ENCODE measurements at regions not wholly inside any gene's neighbourhood (a gene's known extent, or its start where the extent isn't known, plus 50 kb on each side); places are given as distances from the start of the nearest gene placed in this dataset.

- no peaks in the 10 kb centered on the region for H3K36me3 ChIP-seq (ENCODE audit: control insufficient read depth in 1 of 2, insufficient read depth in 2 of 2, low read length in 2 of 2)
- H3K4me1 ChIP-seq (ENCODE audit: control insufficient read depth in 1 of 2, insufficient read depth in 2 of 2, low read length in 2 of 2), result no peaks in the 10 kb centered on the region
- no peak overlapping the region for H3K27ac ChIP-seq (ENCODE audit: low read length)
- H3K27me3 ChIP-seq (ENCODE audit: low read depth, low read length), result no peaks in the 10 kb centered on the region
- H3K4me3 ChIP-seq (ENCODE audit: low read depth in 1 of 2, low read length in 2 of 2), result no peak overlapping the region
- peaks cover 0 to 5% of the 10 kb centered on the region in 2 donors for H3K9me3 ChIP-seq (ENCODE audit: control insufficient read depth in 1 of 2, low read length in 2 of 2)
These were observed 633.4 kb upstream of the CXADR start for GRCh38 chr21:16879479-16879878.

- no peaks in the 10 kb centered on the region for H3K27me3 ChIP-seq (ENCODE audit: low read depth, low read length)
- H3K4me1 ChIP-seq (ENCODE audit: control insufficient read depth in 1 of 2, insufficient read depth in 2 of 2, low read length in 2 of 2), result no peaks in the 10 kb centered on the region
- no peak overlapping the region for H3K27ac ChIP-seq (ENCODE audit: low read length)
- no peak overlapping the region for H3K4me3 ChIP-seq (ENCODE audit: low read depth in 1 of 2, low read length in 2 of 2)
- no peaks in the 10 kb centered on the region for H3K9me3 ChIP-seq (ENCODE audit: control insufficient read depth in 1 of 2, low read length in 2 of 2)
- no peaks in the 10 kb centered on the region for H3K36me3 ChIP-seq (ENCODE audit: control insufficient read depth in 1 of 2, insufficient read depth in 2 of 2, low read length in 2 of 2)
These were observed 621.0 kb upstream of the CXADR start for GRCh38 chr21:16891821-16892220.

- Histone ChIP-seq H3K9me3 (ENCODE audit: control insufficient read depth in 1 of 2, low read length in 2 of 2) (no peaks in the 10 kb centered on the region), H3K27ac (ENCODE audit: low read length) (no peak overlapping the region), H3K4me1 (ENCODE audit: control insufficient read depth in 1 of 2, insufficient read depth in 2 of 2, low read length in 2 of 2) (no peaks in the 10 kb centered on the region), H3K4me3 (ENCODE audit: low read depth in 1 of 2, low read length in 2 of 2) (no peak overlapping the region), H3K36me3 (ENCODE audit: control insufficient read depth in 1 of 2, insufficient read depth in 2 of 2, low read length in 2 of 2) (no peaks in the 10 kb centered on the region), H3K27me3 (ENCODE audit: low read depth, low read length) (no peaks in the 10 kb centered on the region)
These were observed 612.2 kb upstream of the CXADR start for GRCh38 chr21:16900685-16901084.

GRCh38 chr21:16908077-16908476 lies 604.8 kb upstream of the CXADR start:
- H3K4me3 ChIP-seq (ENCODE audit: low read depth in 1 of 2, low read length in 2 of 2), result no peak overlapping the region
- H3K9me3 ChIP-seq (ENCODE audit: control insufficient read depth in 1 of 2, low read length in 2 of 2), result no peaks in the 10 kb centered on the region
- H3K36me3 ChIP-seq (ENCODE audit: control insufficient read depth in 1 of 2, insufficient read depth in 2 of 2, low read length in 2 of 2), result no peaks in the 10 kb centered on the region
- H3K27ac ChIP-seq (ENCODE audit: low read length), result no peak overlapping the region
- no peaks in the 10 kb centered on the region for H3K27me3 ChIP-seq (ENCODE audit: low read depth, low read length)
- no peaks in the 10 kb centered on the region for H3K4me1 ChIP-seq (ENCODE audit: control insufficient read depth in 1 of 2, insufficient read depth in 2 of 2, low read length in 2 of 2)

- Histone ChIP-seq H3K36me3 (ENCODE audit: control insufficient read depth in 1 of 2, insufficient read depth in 2 of 2, low read length in 2 of 2) (no peaks in the 10 kb centered on the region), H3K27me3 (ENCODE audit: low read depth, low read length) (no peaks in the 10 kb centered on the region), H3K27ac (ENCODE audit: low read length) (no peak overlapping the region), H3K4me1 (ENCODE audit: control insufficient read depth in 1 of 2, insufficient read depth in 2 of 2, low read length in 2 of 2) (no peaks in the 10 kb centered on the region), H3K9me3 (ENCODE audit: control insufficient read depth in 1 of 2, low read length in 2 of 2) (no peaks in the 10 kb centered on the region), H3K4me3 (ENCODE audit: low read depth in 1 of 2, low read length in 2 of 2) (no peak overlapping the region)
These were observed 602.2 kb upstream of the CXADR start for GRCh38 chr21:16910435-16911165.

GRCh38 chr21:16911166-16911607 lies 601.7 kb upstream of the CXADR start:
- Histone ChIP-seq H3K36me3 (ENCODE audit: control insufficient read depth in 1 of 2, insufficient read depth in 2 of 2, low read length in 2 of 2) (no peaks in the 10 kb centered on the region), H3K4me3 (ENCODE audit: low read depth in 1 of 2, low read length in 2 of 2) (no peak overlapping the region), H3K9me3 (ENCODE audit: control insufficient read depth in 1 of 2, low read length in 2 of 2) (no peaks in the 10 kb centered on the region), H3K27ac (ENCODE audit: low read length) (no peak overlapping the region), H3K27me3 (ENCODE audit: low read depth, low read length) (no peaks in the 10 kb centered on the region), H3K4me1 (ENCODE audit: control insufficient read depth in 1 of 2, insufficient read depth in 2 of 2, low read length in 2 of 2) (no peaks in the 10 kb centered on the region)

GRCh38 chr21:16912075-16912474 lies 600.8 kb upstream of the CXADR start:
- Histone ChIP-seq H3K4me1 (ENCODE audit: control insufficient read depth in 1 of 2, insufficient read depth in 2 of 2, low read length in 2 of 2) (no peaks in the 10 kb centered on the region), H3K4me3 (ENCODE audit: low read depth in 1 of 2, low read length in 2 of 2) (no peak overlapping the region), H3K27me3 (ENCODE audit: low read depth, low read length) (no peaks in the 10 kb centered on the region), H3K27ac (ENCODE audit: low read length) (no peak overlapping the region), H3K9me3 (ENCODE audit: control insufficient read depth in 1 of 2, low read length in 2 of 2) (no peaks in the 10 kb centered on the region), H3K36me3 (ENCODE audit: control insufficient read depth in 1 of 2, insufficient read depth in 2 of 2, low read length in 2 of 2) (no peaks in the 10 kb centered on the region)

GRCh38 chr21:16913010-16913409 lies 599.8 kb upstream of the CXADR start:
- Histone ChIP-seq H3K36me3 (ENCODE audit: control insufficient read depth in 1 of 2, insufficient read depth in 2 of 2, low read length in 2 of 2) (no peaks in the 10 kb centered on the region), H3K4me1 (ENCODE audit: control insufficient read depth in 1 of 2, insufficient read depth in 2 of 2, low read length in 2 of 2) (no peaks in the 10 kb centered on the region), H3K27me3 (ENCODE audit: low read depth, low read length) (no peaks in the 10 kb centered on the region), H3K9me3 (ENCODE audit: control insufficient read depth in 1 of 2, low read length in 2 of 2) (no peaks in the 10 kb centered on the region), H3K27ac (ENCODE audit: low read length) (no peak overlapping the region), H3K4me3 (ENCODE audit: low read depth in 1 of 2, low read length in 2 of 2) (no peak overlapping the region)

- Histone ChIP-seq H3K9me3 (ENCODE audit: control insufficient read depth in 1 of 2, low read length in 2 of 2) (no peaks in the 10 kb centered on the region), H3K4me3 (ENCODE audit: low read depth in 1 of 2, low read length in 2 of 2) (no peak overlapping the region), H3K36me3 (ENCODE audit: control insufficient read depth in 1 of 2, insufficient read depth in 2 of 2, low read length in 2 of 2) (no peaks in the 10 kb centered on the region), H3K4me1 (ENCODE audit: control insufficient read depth in 1 of 2, insufficient read depth in 2 of 2, low read length in 2 of 2) (no peaks in the 10 kb centered on the region), H3K27me3 (ENCODE audit: low read depth, low read length) (no peaks in the 10 kb centered on the region), H3K27ac (ENCODE audit: low read length) (no peak overlapping the region)
These were observed 584.4 kb upstream of the CXADR start for GRCh38 chr21:16928439-16928838.

- no peaks in the 10 kb centered on the region for H3K4me1 ChIP-seq (ENCODE audit: control insufficient read depth in 1 of 2, insufficient read depth in 2 of 2, low read length in 2 of 2)
- H3K9me3 ChIP-seq (ENCODE audit: control insufficient read depth in 1 of 2, low read length in 2 of 2), result no peaks in the 10 kb centered on the region
- H3K27ac ChIP-seq (ENCODE audit: low read length), result no peak overlapping the region
- no peak overlapping the region for H3K4me3 ChIP-seq (ENCODE audit: low read depth in 1 of 2, low read length in 2 of 2)
- H3K27me3 ChIP-seq (ENCODE audit: low read depth, low read length), result no peaks in the 10 kb centered on the region
- no peaks in the 10 kb centered on the region for H3K36me3 ChIP-seq (ENCODE audit: control insufficient read depth in 1 of 2, insufficient read depth in 2 of 2, low read length in 2 of 2)
These were observed 580.5 kb upstream of the CXADR start for GRCh38 chr21:16932314-16932713.

- no peaks in the 10 kb centered on the region for H3K27me3 ChIP-seq (ENCODE audit: low read depth, low read length)
- H3K36me3 ChIP-seq (ENCODE audit: control insufficient read depth in 1 of 2, insufficient read depth in 2 of 2, low read length in 2 of 2), result no peaks in the 10 kb centered on the region
- peaks cover 6 to 10% of the 10 kb centered on the region in 2 donors for H3K9me3 ChIP-seq (ENCODE audit: control insufficient read depth in 1 of 2, low read length in 2 of 2)
- no peak overlapping the region for H3K4me3 ChIP-seq (ENCODE audit: low read depth in 1 of 2, low read length in 2 of 2)
- no peaks in the 10 kb centered on the region for H3K4me1 ChIP-seq (ENCODE audit: control insufficient read depth in 1 of 2, insufficient read depth in 2 of 2, low read length in 2 of 2)
- no peak overlapping the region for H3K27ac ChIP-seq (ENCODE audit: low read length)
These were observed 570.1 kb upstream of the CXADR start for GRCh38 chr21:16942703-16943102.

- Histone ChIP-seq H3K27me3 (ENCODE audit: low read depth, low read length) (no peaks in the 10 kb centered on the region), H3K4me3 (ENCODE audit: low read depth in 1 of 2, low read length in 2 of 2) (no peak overlapping the region), H3K27ac (ENCODE audit: low read length) (no peak overlapping the region), H3K4me1 (ENCODE audit: control insufficient read depth in 1 of 2, insufficient read depth in 2 of 2, low read length in 2 of 2) (no peaks in the 10 kb centered on the region), H3K9me3 (ENCODE audit: control insufficient read depth in 1 of 2, low read length in 2 of 2) (peaks cover 6 to 8% of the 10 kb centered on the region in 2 donors), H3K36me3 (ENCODE audit: control insufficient read depth in 1 of 2, insufficient read depth in 2 of 2, low read length in 2 of 2) (no peaks in the 10 kb centered on the region)
These were observed 569.6 kb upstream of the CXADR start for GRCh38 chr21:16943231-16943630.

Measured in muscle layer of duodenum (tissue), 2 donors.